ENCODE measurements at regions not wholly inside any gene's neighbourhood (a gene's known extent, or its start where the extent isn't known, plus 50 kb on each side); places are given as distances from the start of the nearest gene placed in this dataset.

GRCh38 chr13:40161351-40161810 lies 505.1 kb downstream of the FOXO1 start:
- no peak for DNase-seq (ENCODE audit: low read depth, low spot score)
- Histone ChIP-seq H3K36me3 (ENCODE audit: control insufficient read depth in 2 of 2, insufficient read depth in 2 of 2, low read length in 1 of 2) (no peaks in the 10 kb centered on the region), H3K79me2 (ENCODE audit: control insufficient read depth, insufficient read depth, low read length) (no peaks in the 10 kb centered on the region), H2AFZ (ENCODE audit: control insufficient read depth, low read depth, low read length) (no peak overlapping the region), H3K9me3 (replicated peaks; ENCODE audit: control insufficient read depth, insufficient read depth, low read length) (no peaks in the 10 kb centered on the region; the same call in 2 of the 3 replicates), H4K20me1 (ENCODE audit: control insufficient read depth, insufficient read depth) (no peaks in the 10 kb centered on the region), H3K27ac (ENCODE audit: control insufficient read depth, insufficient read depth) (no peak overlapping the region), H3K4me2 (ENCODE audit: control insufficient read depth, insufficient read depth) (no peak overlapping the region), H3K27me3 (replicated peaks in 1 of 2; ENCODE audit: control insufficient read depth in 2 of 2, insufficient read depth in 2 of 2, low read length in 1 of 2) (no peaks in the 10 kb centered on the region; a peak in 1 of 4 replicates), H3K4me1 (ENCODE audit: control insufficient read depth, insufficient read depth, low read length) (no peaks in the 10 kb centered on the region), H3K4me3 (no peak overlapping the region), H3K9ac (ENCODE audit: control insufficient read depth, insufficient read depth, low read length) (no peak overlapping the region)
- POLR2A ChIA-PET, result no interaction called here
- RAD21 ChIA-PET (ENCODE audit: unreplicated experiment), result no interaction called here
- in situ Hi-C loops (cut with MboI), result no loop called here
- CTCF ChIA-PET, result interaction anchor here (0.7 kb wide), 1 partner anchor 218 kb away, joined by 3 read pairs; no protein-coding TSS in a partner anchor
- intact Hi-C loops (cut with micrococcal nuclease; ENCODE audit: unreplicated experiment), result no loop called here
- BruUV-seq (replicated peaks), result no TSS peak
- SMC1A ChIA-PET (ENCODE audit: uncharacterized antibody, unreplicated experiment), result interaction anchor here (1.3 to 1.6 kb wide), 2 partner anchors 12 to 21 kb away, joined by 3 to 4 read pairs; no protein-coding TSS in a partner anchor
- WGBS (ENCODE audit: insufficient coverage, insufficient replicate concordance, low lambda C conversion rate, missing lambda C conversion rate), result 75% methylated on average over 4 of the region's 4 CpGs
- no peak for ATAC-seq
- TF ChIP-seq BMI1 (IDR thresholded peaks at IDR 0.05; ENCODE audit: borderline replicate concordance) (no peak), ZSCAN29 (IDR thresholded peaks at IDR 0.05) (no peak), USF2 (IDR thresholded peaks at IDR 0.05; ENCODE audit: borderline replicate concordance, low read depth, low read length) (no peak), JUND (IDR thresholded peaks at IDR 0.05; ENCODE audit: low read depth, low read length) (no peak), MAX (IDR thresholded peaks at IDR 0.05; ENCODE audit: low read depth, low read length) (no peak), ZBED1 (IDR thresholded peaks at IDR 0.05; ENCODE audit: borderline replicate concordance) (no peak), PAX8 (IDR thresholded peaks at IDR 0.05) (no peak), SMAD1 (IDR thresholded peaks at IDR 0.05; ENCODE audit: low read depth, partially characterized antibody) (no peak)
- no peak for FAIRE-seq
